NB4 (cell line): ENCODE measurements at regions not wholly inside any gene's neighbourhood (a gene's known extent, or its start where the extent isn't known, plus 50 kb on each side); places are given as distances from the start of the nearest gene placed in this dataset.

Experiments used
- DNase-seq: peaks from one replicate; pipeline ENCODE4 v3.0.0; 2010; ENCODE audit warnings: low read depth
- H3K4me3 ChIP-seq: one replicate; pipeline ENCODE4 v1.5.1; 2011; ENCODE audit warnings: mild to moderate bottlenecking, low read depth, low read length, moderate library complexity
- CTCF ChIP-seq: IDR thresholded peaks from one replicate; pipeline ENCODE4 v1.5.1; 2012; ENCODE audit warnings: low read depth, low read length
- MYC ChIP-seq: IDR thresholded peaks from 2 replicates; pipeline ENCODE4 v1.6.1; 2011; ENCODE audit warnings: low read depth, low read length
- POLR2A ChIP-seq: IDR thresholded peaks from 2 replicates; pipeline ENCODE4 v1.6.1; 2011; ENCODE audit warnings: mild to moderate bottlenecking; ENCODE audit not compliant: insufficient read length; ENCODE audit errors: extremely low read depth
- TF ChIP-seq, protein P1 (sequence below): IDR thresholded peaks from 2 replicates; pipeline ENCODE4 v1.6.1; 2011; ENCODE audit warnings: low read depth, low read length

DNA sequence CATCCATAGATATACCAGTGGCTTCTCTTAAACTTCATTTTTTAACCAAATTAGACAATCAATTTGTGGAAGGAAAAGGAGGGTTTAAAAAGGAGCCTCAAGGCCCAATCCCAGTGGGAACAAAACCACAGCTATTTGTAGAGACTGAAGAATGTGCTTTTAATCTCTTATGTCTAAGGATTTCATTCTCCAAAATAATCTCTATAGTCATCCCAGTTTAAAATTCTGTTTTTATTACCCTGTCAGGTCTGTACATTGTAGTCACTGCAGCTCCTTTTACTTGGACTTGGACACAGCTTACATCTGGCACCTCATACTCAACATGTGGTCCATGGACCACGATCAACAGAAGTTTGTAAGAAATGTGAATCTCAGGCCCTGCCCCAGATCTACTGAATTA lies 152.1 kb upstream of the STMND1 start:
- no peak for DNase-seq
- no peak overlapping the region for H3K4me3 ChIP-seq
- no peak for TF ChIP-seq POLR2A
- no peak for TF ChIP-seq CTCF
- TF ChIP-seq, protein P1, sequence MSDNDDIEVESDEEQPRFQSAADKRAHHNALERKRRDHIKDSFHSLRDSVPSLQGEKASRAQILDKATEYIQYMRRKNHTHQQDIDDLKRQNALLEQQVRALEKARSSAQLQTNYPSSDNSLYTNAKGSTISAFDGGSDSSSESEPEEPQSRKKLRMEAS, result no peak
- no peak for TF ChIP-seq MYC

- TF ChIP-seq MYC (no peak), POLR2A (no peak), CTCF (no peak)
- TF ChIP-seq, protein P1, result no peak
- DNase-seq, result no peak
- H3K4me3 ChIP-seq, result no peak overlapping the region
Measured at GRCh38 chr6:16948396-16948795, 153.5 kb upstream of the STMND1 start.

- no peak overlapping the region for H3K4me3 ChIP-seq
- TF ChIP-seq MYC (no peak), CTCF (no peak), POLR2A (no peak)
- TF ChIP-seq, protein P1, result no peak
- no peak for DNase-seq
Measured at GRCh38 chr6:16947375-16948015, 154.4 kb upstream of the STMND1 start.

DNA sequence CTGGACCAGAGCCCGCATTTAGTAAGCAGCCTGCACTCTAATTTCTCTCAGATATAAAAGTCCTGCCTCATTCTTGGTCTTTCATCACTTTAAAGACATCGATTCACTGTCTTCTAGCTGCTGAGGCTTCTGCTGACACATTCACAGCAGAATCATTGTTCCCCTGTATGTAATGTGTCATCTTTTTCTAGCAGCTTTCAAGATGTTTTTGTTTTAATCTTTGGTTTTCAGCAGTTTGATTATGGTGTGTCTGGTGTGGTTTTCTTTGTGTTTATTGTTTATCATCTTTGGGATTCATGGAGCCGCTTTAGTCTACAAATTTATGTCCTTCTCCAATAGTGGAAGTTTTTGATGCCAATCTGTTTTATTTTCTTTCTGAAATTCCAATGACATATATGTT lies 157.3 kb upstream of the STMND1 start:
- no peak overlapping the region for H3K4me3 ChIP-seq
- DNase-seq, result no peak
- TF ChIP-seq, protein P1, result no peak
- TF ChIP-seq MYC (no peak), CTCF (no peak), POLR2A (no peak)

GRCh38 chr6:16939839-16940238 lies 162.0 kb upstream of the STMND1 start:
- TF ChIP-seq, protein P1, result no peak
- TF ChIP-seq CTCF (no peak), POLR2A (no peak), MYC (no peak)

More at GRCh38 chr6:16939839-16940238, 162.0 kb upstream of the STMND1 start:
- no peak for DNase-seq
- no peak overlapping the region for H3K4me3 ChIP-seq
